Pulmonary artery endothelial cell (primary cell): ENCODE measurements at regions not wholly inside any gene's neighbourhood (a gene's known extent, or its start where the extent isn't known, plus 50 kb on each side); places are given as distances from the start of the nearest gene placed in this dataset.
A peak's percentile ranks its signal among the peaks of the same experiment; 100 is the strongest.

Source experiments
- DNase-seq: peaks from one replicate; pipeline ENCODE4 v3.0.0-alpha.2; 2011; ENCODE audit warnings: low read depth, low spot score

- DNase-seq = no peak
Observed at GRCh38 chr4:123934096-123934495, 537.5 kb downstream of the SPRY1 start.

- no peak for DNase-seq
Observed at GRCh38 chr4:123936621-123937043, 540.0 kb downstream of the SPRY1 start.

- no peak for DNase-seq
Observed at GRCh38 chr4:123937581-123937980, 541.0 kb downstream of the SPRY1 start.

GRCh38 chr4:123939621-123940020, 543.0 kb downstream of the SPRY1 start:
- peak; percentile 71 for DNase-seq

GRCh38 chr4:123940604-123941003, 544.0 kb downstream of the SPRY1 start:
- DNase-seq = no peak

- no peak for DNase-seq
Observed at GRCh38 chr4:123941306-123941705, 544.7 kb downstream of the SPRY1 start.

GRCh38 chr4:123943976-123944375, 547.4 kb downstream of the SPRY1 start:
- DNase-seq = no peak

- no peak for DNase-seq
Observed at GRCh38 chr4:123945301-123945700, 548.7 kb downstream of the SPRY1 start.

- no peak for DNase-seq
Observed at GRCh38 chr4:123950530-123950929, 553.9 kb downstream of the SPRY1 start.

- DNase-seq = no peak
Observed at GRCh38 chr4:123952530-123953274, 556.1 kb downstream of the SPRY1 start.

GRCh38 chr4:123953566-123953965, 557.0 kb downstream of the SPRY1 start:
- no peak for DNase-seq

GRCh38 chr4:123954220-123954619, 557.6 kb downstream of the SPRY1 start:
- no peak for DNase-seq

- DNase-seq = no peak
Observed at GRCh38 chr4:123955167-123955800, 558.7 kb downstream of the SPRY1 start.

- DNase-seq = no peak
Observed at GRCh38 chr4:123956204-123956603, 559.6 kb downstream of the SPRY1 start.

GRCh38 chr4:123966990-123967769, 570.6 kb downstream of the SPRY1 start:
- DNase-seq = no peak

- no peak for DNase-seq
Observed at GRCh38 chr4:123972031-123972430, 575.4 kb downstream of the SPRY1 start.

GRCh38 chr4:123974386-123975149, 578.0 kb downstream of the SPRY1 start:
- DNase-seq = no peak

GRCh38 chr4:123976285-123976684, 579.7 kb downstream of the SPRY1 start:
- peak; percentile 75 for DNase-seq

GRCh38 chr4:123976819-123977218, 580.2 kb downstream of the SPRY1 start:
- DNase-seq = no peak

GRCh38 chr4:123977641-123978081, 581.1 kb downstream of the SPRY1 start:
- no peak for DNase-seq

GRCh38 chr4:123978637-123979036, 582.0 kb downstream of the SPRY1 start:
- DNase-seq = no peak
